HEK293 (cell line): ENCODE measurements at regions not wholly inside any gene's neighbourhood (a gene's known extent, or its start where the extent isn't known, plus 50 kb on each side); places are given as distances from the start of the nearest gene placed in this dataset.

Experiments used
- CTCF ChIA-PET: fragments of 350-600 bp; formaldehyde crosslinking; extraction: SDS; loops from one replicate; lab custom pipeline; 2021; ENCODE audit warnings: antibody characterized with exemption; lab: Yijun Ruan, JAX
- POLR2A ChIA-PET: fragments of 300-600 bp; formaldehyde crosslinking; extraction: SDS; loops from one replicate; lab custom pipeline; 2020; ENCODE audit warnings: antibody characterized with exemption, inconsistent platforms; lab: Yijun Ruan, JAX
- H3K27ac ChIP-seq: fragments of 200-500 bp; sonication (Bioruptor generic); 2 replicates; pipeline ENCODE4 v1.5.1; 2014; ENCODE audit warnings: low read depth, low read length, control low read depth, inconsistent platforms; ENCODE audit errors: extremely low read depth
- H3K36me3 ChIP-seq, 2 experiments: fragments of 200-500 bp in 1 of 2; sonication (Bioruptor generic) in 1 of 2; 1 replicate in 1 of 2; 2 replicates in 1 of 2; pipeline ENCODE4 v1.5.1; 2014 to 2017; ENCODE audit warnings: inconsistent platforms in 2 of 2, low read length in 2 of 2; ENCODE audit not compliant: control insufficient read depth in 2 of 2, insufficient read depth in 1 of 2
- H3K4me1 ChIP-seq: fragments of 200-500 bp; sonication (Bioruptor generic); 2 replicates; pipeline ENCODE4 v1.5.1; 2014; ENCODE audit warnings: mild to moderate bottlenecking, low read length, inconsistent platforms; ENCODE audit not compliant: control insufficient read depth, insufficient read depth
- H3K4me3 ChIP-seq: 2 replicates; pipeline ENCODE4 v1.5.1; 2011; ENCODE audit warnings: low read depth, mild to moderate bottlenecking, control low read depth, low read length, moderate library complexity
- H3K9me3 ChIP-seq: fragments of 200-500 bp; sonication (Bioruptor generic); 2 replicates; pipeline ENCODE4 v1.5.1; 2014; ENCODE audit warnings: low read depth, low read length, inconsistent platforms; ENCODE audit not compliant: control insufficient read depth, insufficient read depth
- AEBP2 ChIP-seq: fragments of 450-650 bp; formaldehyde crosslinking; IDR thresholded peaks from 2 replicates; pipeline ENCODE4 v1.5.1; 2016; ENCODE audit warnings: missing biosample characterization, missing genetic modification characterization, borderline replicate concordance
- HIC1 ChIP-seq: fragments of 450-650 bp; formaldehyde crosslinking; IDR thresholded peaks from 2 replicates; pipeline ENCODE4 v1.5.1; 2016; ENCODE audit warnings: missing biosample characterization, missing genetic modification characterization
- IKZF3 ChIP-seq: fragments of 450-650 bp; IDR thresholded peaks from 2 replicates; pipeline ENCODE4 v1.5.0; 2018; ENCODE audit warnings: missing biosample characterization, mild to moderate bottlenecking, missing genetic modification characterization, moderate library complexity
- KLF10 ChIP-seq: fragments of 450-650 bp; IDR thresholded peaks from 2 replicates; pipeline ENCODE4 v1.5.1; 2018; ENCODE audit warnings: missing biosample characterization, mild to moderate bottlenecking, missing genetic modification characterization
- PRDM4 ChIP-seq: fragments of 450-650 bp; formaldehyde crosslinking; IDR thresholded peaks from 2 replicates; pipeline ENCODE4 v1.5.1; 2017; ENCODE audit warnings: missing biosample characterization, missing genetic modification characterization
- SALL2 ChIP-seq: fragments of 450-650 bp; formaldehyde crosslinking; IDR thresholded peaks from 2 replicates; pipeline ENCODE4 v1.5.0; 2017; ENCODE audit warnings: missing biosample characterization, mild to moderate bottlenecking, missing genetic modification characterization, borderline replicate concordance
- WT1 ChIP-seq: fragments of 450-650 bp; formaldehyde crosslinking; IDR thresholded peaks from 2 replicates; pipeline ENCODE4 v1.5.1; 2016; ENCODE audit warnings: missing biosample characterization, missing genetic modification characterization
- ZBTB17 ChIP-seq: fragments of 450-650 bp; formaldehyde crosslinking; IDR thresholded peaks from 2 replicates; pipeline ENCODE4 v1.5.1; 2016; ENCODE audit warnings: missing biosample characterization, missing genetic modification characterization
- ZBTB21 ChIP-seq: fragments of 450-650 bp; formaldehyde crosslinking; IDR thresholded peaks from 2 replicates; pipeline ENCODE4 v1.5.1; 2017; ENCODE audit warnings: missing biosample characterization, missing genetic modification characterization
- ZEB2 ChIP-seq: fragments of 450-650 bp; formaldehyde crosslinking; IDR thresholded peaks from 2 replicates; pipeline ENCODE4 v1.5.1; 2016; ENCODE audit warnings: missing biosample characterization, missing genetic modification characterization
- ZNF112 ChIP-seq: fragments of 450-650 bp; formaldehyde crosslinking; IDR thresholded peaks from 2 replicates; pipeline ENCODE4 v1.5.0; 2017; ENCODE audit warnings: missing biosample characterization, missing genetic modification characterization
- ZNF121 ChIP-seq: fragments of 450-650 bp; formaldehyde crosslinking; IDR thresholded peaks from 2 replicates; pipeline ENCODE4 v1.5.1; 2016; ENCODE audit warnings: missing biosample characterization, missing genetic modification characterization
- ZNF132 ChIP-seq: fragments of 450-650 bp; formaldehyde crosslinking; IDR thresholded peaks from 2 replicates; pipeline ENCODE4 v1.5.1; 2017; ENCODE audit warnings: missing biosample characterization, missing genetic modification characterization, borderline replicate concordance
- ZNF133 ChIP-seq: fragments of 450-650 bp; formaldehyde crosslinking; IDR thresholded peaks from 2 replicates; pipeline ENCODE4 v1.5.1; 2016; ENCODE audit warnings: missing biosample characterization, missing genetic modification characterization
- ZNF146 ChIP-seq: fragments of 450-650 bp; formaldehyde crosslinking; IDR thresholded peaks from 2 replicates; pipeline ENCODE4 v1.5.1; 2016; ENCODE audit warnings: missing biosample characterization, missing genetic modification characterization
- ZNF423 ChIP-seq: fragments of 450-650 bp; formaldehyde crosslinking; IDR thresholded peaks from 2 replicates; pipeline ENCODE4 v1.5.1; 2016; ENCODE audit warnings: missing biosample characterization, missing genetic modification characterization
- ZNF529 ChIP-seq: fragments of 450-650 bp; formaldehyde crosslinking; IDR thresholded peaks from 2 replicates; pipeline ENCODE4 v1.5.1; 2017; ENCODE audit warnings: missing genetic modification characterization, missing biosample characterization; ENCODE audit not compliant: insufficient replicate concordance
- ZNF692 ChIP-seq: fragments of 450-650 bp; formaldehyde crosslinking; IDR thresholded peaks from 2 replicates; pipeline ENCODE4 v1.5.1; 2016; ENCODE audit warnings: missing biosample characterization, missing genetic modification characterization
- ZNF701 ChIP-seq: fragments of 450-650 bp; formaldehyde crosslinking; IDR thresholded peaks from 2 replicates; pipeline ENCODE4 v1.5.1; 2016; ENCODE audit warnings: missing biosample characterization, missing genetic modification characterization
- ZNF707 ChIP-seq: fragments of 450-650 bp; formaldehyde crosslinking; IDR thresholded peaks from 2 replicates; pipeline ENCODE4 v1.5.1; 2016; ENCODE audit warnings: missing biosample characterization, missing genetic modification characterization
- ZNF777 ChIP-seq: fragments of 450-650 bp; formaldehyde crosslinking; IDR thresholded peaks from 2 replicates; pipeline ENCODE4 v1.5.1; 2017; ENCODE audit warnings: missing biosample characterization, missing genetic modification characterization, borderline replicate concordance
- ZNF792 ChIP-seq: fragments of 450-650 bp; formaldehyde crosslinking; IDR thresholded peaks from 2 replicates; pipeline ENCODE4 v1.5.1; 2016; ENCODE audit warnings: missing biosample characterization, missing genetic modification characterization
- ZSCAN16 ChIP-seq: fragments of 450-650 bp; formaldehyde crosslinking; IDR thresholded peaks from 2 replicates; pipeline ENCODE4 v1.5.1; 2016; ENCODE audit warnings: missing biosample characterization, missing genetic modification characterization

- no peak for TF ChIP-seq ZNF121 (tag by site-specific recombination)
Measured at GRCh38 chr6:112717856-112718255, 370.7 kb downstream of the RFPL4B start (continued).

- POLR2A ChIA-PET = no interaction called here
- Histone ChIP-seq H3K9me3 (no peaks in the 10 kb centered on the region), H3K27ac (no peak overlapping the region), H3K4me3 (no peak overlapping the region), H3K36me3 (no peaks in the 10 kb centered on the region), H3K4me1 (no peaks in the 10 kb centered on the region)
- no peak for TF ChIP-seq ZNF112 (tag by site-specific recombination)
- no peak for TF ChIP-seq ZBTB21
- no peak for TF ChIP-seq ZBTB17 (tag by site-specific recombination)
- TF ChIP-seq ZNF707 = no peak
- no peak for TF ChIP-seq AEBP2 (tag by site-specific recombination)
- CTCF ChIA-PET = no interaction called here
Measured at GRCh38 chr6:112725541-112726085, 378.5 kb downstream of the RFPL4B start.

- ChIA-PET CTCF (interaction anchor here (0.6 kb wide), 1 partner anchor 264 kb away, joined by 5 read pairs; no protein-coding TSS in a partner anchor), POLR2A (no interaction called here)
- Histone ChIP-seq H3K9me3 (no peaks in the 10 kb centered on the region), H3K36me3 (no peaks in the 10 kb centered on the region), H3K4me1 (no peaks in the 10 kb centered on the region), H3K4me3 (no peak overlapping the region), H3K27ac (no peak overlapping the region)
- TF ChIP-seq ZNF133 (0 out of 2 replicates have a peak, but pooled peaks have one; percentile 16), ZNF692 (tag by site-specific recombination) (no peak), WT1 (tag by site-specific recombination) (no peak), ZNF792 (no peak), PRDM4 (tag by site-specific recombination) (no peak), ZNF146 (no peak), ZNF777 (no peak)
Measured at GRCh38 chr6:112735129-112735528, 388.0 kb downstream of the RFPL4B start.

GRCh38 chr6:112739766-112740165 lies 392.6 kb downstream of the RFPL4B start:
- ChIA-PET CTCF (no interaction called here), POLR2A (no interaction called here)
- no peaks in the 10 kb centered on the region for H3K36me3 ChIP-seq
- no peak for TF ChIP-seq ZNF112 (tag by site-specific recombination)
- TF ChIP-seq SALL2 = no peak
- no peak for TF ChIP-seq ZNF132 (tag by site-specific recombination)
- no peak for TF ChIP-seq HIC1 (tag by site-specific recombination)
- no peak for TF ChIP-seq ZNF529 (tag by site-specific recombination)
- TF ChIP-seq IKZF3 = no peak
- no peak for TF ChIP-seq ZNF701 (tag by site-specific recombination)
- no peak for TF ChIP-seq ZNF423 (tag by site-specific recombination)
- no peak for TF ChIP-seq KLF10 (tag by site-specific recombination)
- TF ChIP-seq ZSCAN16 (tag by site-specific recombination) = no peak
- TF ChIP-seq ZEB2 (tag by site-specific recombination) = no peak

More at GRCh38 chr6:112739766-112740165, 392.6 kb downstream of the RFPL4B start:
- no peaks in the 10 kb centered on the region for H3K4me1 ChIP-seq
- H3K9me3 ChIP-seq = no peaks in the 10 kb centered on the region
- H3K4me3 ChIP-seq = no peak overlapping the region
- H3K27ac ChIP-seq = no peak overlapping the region
